ENCODE measurements at regions not wholly inside any gene's neighbourhood (a gene's known extent, or its start where the extent isn't known, plus 50 kb on each side); places are given as distances from the start of the nearest gene placed in this dataset.

DNA sequence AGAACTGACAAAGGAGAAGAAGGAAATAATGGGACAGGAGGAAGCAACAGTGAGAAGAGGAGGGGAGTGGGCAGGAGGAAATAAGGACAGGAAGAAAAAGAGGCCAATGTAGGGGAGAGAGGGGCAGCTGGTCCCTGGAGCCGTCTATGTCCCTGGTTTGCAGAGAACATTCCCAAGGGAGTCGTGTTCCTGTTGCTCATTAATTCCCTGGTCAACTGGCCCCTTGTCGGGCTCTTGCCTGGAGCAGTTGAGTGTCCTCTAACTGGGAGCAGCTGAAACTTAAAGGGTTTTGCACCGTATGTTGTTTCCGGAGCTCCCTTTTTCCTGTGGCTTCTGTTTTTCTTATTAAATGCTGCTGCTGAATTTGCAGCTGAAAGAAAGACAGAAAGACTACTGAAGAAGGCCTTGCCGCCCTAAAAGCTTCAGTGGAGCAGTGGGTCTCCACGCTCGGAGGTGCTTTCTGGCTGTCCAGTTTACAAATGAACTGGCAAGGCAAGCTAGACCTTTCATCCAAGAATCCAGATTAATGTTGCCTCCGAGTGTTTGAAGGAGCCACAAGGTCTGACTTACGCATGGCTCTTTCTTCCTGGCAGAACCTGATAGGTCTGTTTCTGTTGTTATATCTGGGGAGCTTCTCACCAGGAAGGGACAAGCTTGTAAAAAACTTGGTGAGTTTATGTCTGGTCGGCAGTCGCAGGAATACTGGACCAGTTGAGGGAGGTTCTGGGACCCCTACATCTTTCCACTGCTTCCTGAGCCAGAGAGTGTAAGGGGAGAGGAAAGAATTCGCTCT is 146.2 kb upstream of the RFLNA start:
- no peaks in the 10 kb centered on the region for H3K79me1 ChIP-seq (ENCODE audit: low read depth, low read length)
- H3K9ac ChIP-seq (ENCODE audit: low read depth, low read length, poor library complexity): no peak overlapping the region
- no peak overlapping the region for H4K91ac ChIP-seq (ENCODE audit: low read depth, low read length, poor library complexity)
- H3K18ac ChIP-seq (ENCODE audit: low read length): no peak overlapping the region
- no peak overlapping the region for H2BK120ac ChIP-seq (ENCODE audit: low read depth, low read length)
- H2BK12ac ChIP-seq (ENCODE audit: low read length): no peak overlapping the region
- no peak overlapping the region for H2BK5ac ChIP-seq (ENCODE audit: low read length)
- no CpG with 5 or more reads among the region's 13 CpGs for WGBS, 2 donors (ENCODE audit: extremely low coverage in 2 of 2, insufficient read length in 2 of 2, insufficient replicate concordance in 1 of 2)
- no peak overlapping the region for H3K4me3 ChIP-seq (ENCODE audit: low read length in 2 of 2)
- H3K4ac ChIP-seq (ENCODE audit: low read length): no peak overlapping the region
- no peak overlapping the region for H2BK15ac ChIP-seq (ENCODE audit: low read length)
- H3K9me3 ChIP-seq (replicated peaks in 1 of 2; ENCODE audit: control insufficient read depth in 2 of 2, insufficient read depth in 1 of 2, low read depth in 1 of 2, low read length in 2 of 2): peaks cover 4 to 27% of the 10 kb centered on the region in 2 donors
- H3K14ac ChIP-seq (ENCODE audit: low read length): no peak overlapping the region
- H4K8ac ChIP-seq (ENCODE audit: low read depth, low read length): no peak overlapping the region
- H3K36me3 ChIP-seq (replicated peaks in 1 of 2; ENCODE audit: control insufficient read depth in 2 of 2, insufficient read depth in 2 of 2, low read length in 2 of 2): no peaks in the 10 kb centered on the region
- no peak overlapping the region for H2AFZ ChIP-seq (ENCODE audit: low read length)
- no peak overlapping the region for H3K4me2 ChIP-seq (ENCODE audit: insufficient read depth, low read length, poor library complexity, severe bottlenecking)
- H3K27ac ChIP-seq (replicated peaks; ENCODE audit: low read length): no peak overlapping the region
- no peak overlapping the region for H2AK5ac ChIP-seq (ENCODE audit: low read depth, low read length)
- DNase-seq (ENCODE audit: low spot score): no peak
- H3K23ac ChIP-seq (ENCODE audit: low read depth, low read length, poor library complexity): no peak overlapping the region
- no peaks in the 10 kb centered on the region for H3K27me3 ChIP-seq (ENCODE audit: control insufficient read depth in 3 of 3, insufficient read depth in 3 of 3, low read depth in 1 of 3, low read length in 3 of 3)
- peaks cover 0 to 4% of the 10 kb centered on the region in 2 donors for H3K4me1 ChIP-seq (ENCODE audit: control insufficient read depth in 2 of 2, insufficient read depth in 1 of 2, low read depth in 1 of 2, low read length in 2 of 2)

DNA sequence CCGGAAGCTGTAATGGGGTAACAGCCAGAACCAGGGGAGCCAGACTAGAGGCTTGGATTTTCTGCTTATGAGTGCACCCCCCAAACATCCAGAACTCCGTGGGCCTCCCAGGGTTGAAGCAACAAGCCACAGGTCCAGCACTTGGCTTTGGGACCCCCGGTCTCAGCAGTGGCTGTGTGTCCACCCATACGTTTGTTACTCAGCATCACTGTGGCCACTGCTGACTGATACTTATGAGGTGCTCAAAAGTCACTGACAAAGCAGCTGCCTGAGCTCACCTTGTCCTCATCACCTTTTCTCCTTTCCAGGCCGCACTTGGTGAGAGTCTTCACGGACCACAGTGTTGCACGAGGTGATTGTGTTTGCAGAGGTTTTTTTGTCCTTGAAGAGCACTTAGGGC is 145.6 kb upstream of the RFLNA start:
- H3K27me3 ChIP-seq (ENCODE audit: control insufficient read depth in 3 of 3, insufficient read depth in 3 of 3, low read depth in 1 of 3, low read length in 3 of 3): no peaks in the 10 kb centered on the region
- H4K91ac ChIP-seq (ENCODE audit: low read depth, low read length, poor library complexity): no peak overlapping the region
- no peak overlapping the region for H2AFZ ChIP-seq (ENCODE audit: low read length)
- no peak overlapping the region for H3K23ac ChIP-seq (ENCODE audit: low read depth, low read length, poor library complexity)
- no peak overlapping the region for H2AK5ac ChIP-seq (ENCODE audit: low read depth, low read length)
- no peak overlapping the region for H2BK15ac ChIP-seq (ENCODE audit: low read length)
- WGBS, 2 donors (ENCODE audit: extremely low coverage in 2 of 2, insufficient read length in 2 of 2, insufficient replicate concordance in 1 of 2): no CpG with 5 or more reads among the region's 7 CpGs
- H3K27ac ChIP-seq (replicated peaks; ENCODE audit: low read length): no peak overlapping the region
- H3K14ac ChIP-seq (ENCODE audit: low read length): no peak overlapping the region
- no peak overlapping the region for H2BK5ac ChIP-seq (ENCODE audit: low read length)
- no peaks in the 10 kb centered on the region for H3K36me3 ChIP-seq (replicated peaks in 1 of 2; ENCODE audit: control insufficient read depth in 2 of 2, insufficient read depth in 2 of 2, low read length in 2 of 2)
- H3K9me3 ChIP-seq (replicated peaks in 1 of 2; ENCODE audit: control insufficient read depth in 2 of 2, insufficient read depth in 1 of 2, low read depth in 1 of 2, low read length in 2 of 2): peaks cover 4 to 27% of the 10 kb centered on the region in 2 donors
- peaks cover 0 to 4% of the 10 kb centered on the region in 2 donors for H3K4me1 ChIP-seq (ENCODE audit: control insufficient read depth in 2 of 2, insufficient read depth in 1 of 2, low read depth in 1 of 2, low read length in 2 of 2)
- H3K18ac ChIP-seq (ENCODE audit: low read length): no peak overlapping the region
- H3K4me3 ChIP-seq (ENCODE audit: low read length in 2 of 2): no peak overlapping the region
- H3K4me2 ChIP-seq (ENCODE audit: insufficient read depth, low read length, poor library complexity, severe bottlenecking): no peak overlapping the region
- H3K9ac ChIP-seq (ENCODE audit: low read depth, low read length, poor library complexity): no peak overlapping the region
- no peak overlapping the region for H2BK12ac ChIP-seq (ENCODE audit: low read length)
- no peak for DNase-seq (ENCODE audit: low spot score)
- H3K79me1 ChIP-seq (ENCODE audit: low read depth, low read length): no peaks in the 10 kb centered on the region
- no peak overlapping the region for H2BK120ac ChIP-seq (ENCODE audit: low read depth, low read length)
- H3K4ac ChIP-seq (ENCODE audit: low read length): no peak overlapping the region
- H4K8ac ChIP-seq (ENCODE audit: low read depth, low read length): no peak overlapping the region

- Histone ChIP-seq H2BK5ac (ENCODE audit: low read length) (no peak overlapping the region), H3K18ac (ENCODE audit: low read length) (no peak overlapping the region), H3K9ac (ENCODE audit: low read depth, low read length, poor library complexity) (no peak overlapping the region), H3K4me3 (ENCODE audit: low read length in 2 of 2) (no peak overlapping the region), H2AFZ (ENCODE audit: low read length) (no peak overlapping the region), H3K4me2 (ENCODE audit: insufficient read depth, low read length, poor library complexity, severe bottlenecking) (no peak overlapping the region), H2BK15ac (ENCODE audit: low read length) (no peak overlapping the region), H3K27me3 (ENCODE audit: control insufficient read depth in 3 of 3, insufficient read depth in 3 of 3, low read depth in 1 of 3, low read length in 3 of 3) (no peaks in the 10 kb centered on the region), H4K8ac (ENCODE audit: low read depth, low read length) (no peak overlapping the region), H3K9me3 (replicated peaks in 1 of 2; ENCODE audit: control insufficient read depth in 2 of 2, insufficient read depth in 1 of 2, low read depth in 1 of 2, low read length in 2 of 2) (peaks cover 4 to 28% of the 10 kb centered on the region in 2 donors), H3K36me3 (replicated peaks in 1 of 2; ENCODE audit: control insufficient read depth in 2 of 2, insufficient read depth in 2 of 2, low read length in 2 of 2) (no peaks in the 10 kb centered on the region), H2BK12ac (ENCODE audit: low read length) (no peak overlapping the region), H3K4me1 (ENCODE audit: control insufficient read depth in 2 of 2, insufficient read depth in 1 of 2, low read depth in 1 of 2, low read length in 2 of 2) (peaks cover 0 to 4% of the 10 kb centered on the region in 2 donors), H3K14ac (ENCODE audit: low read length) (peak overlapping the region; percentile 60), H3K27ac (replicated peaks; ENCODE audit: low read length) (no peak overlapping the region), H2AK5ac (ENCODE audit: low read depth, low read length) (no peak overlapping the region), H2BK120ac (ENCODE audit: low read depth, low read length) (no peak overlapping the region), H3K79me1 (ENCODE audit: low read depth, low read length) (no peaks in the 10 kb centered on the region), H4K91ac (ENCODE audit: low read depth, low read length, poor library complexity) (no peak overlapping the region), H3K23ac (ENCODE audit: low read depth, low read length, poor library complexity) (no peak overlapping the region), H3K4ac (ENCODE audit: low read length) (no peak overlapping the region)
- no peak for DNase-seq (ENCODE audit: low spot score)
- WGBS, 2 donors (ENCODE audit: extremely low coverage in 2 of 2, insufficient read length in 2 of 2, insufficient replicate concordance in 1 of 2): no CpG with 5 or more reads among the region's 5 CpGs
These were observed 144.7 kb upstream of the RFLNA start for GRCh38 chr12:124150168-124150567.

DNA sequence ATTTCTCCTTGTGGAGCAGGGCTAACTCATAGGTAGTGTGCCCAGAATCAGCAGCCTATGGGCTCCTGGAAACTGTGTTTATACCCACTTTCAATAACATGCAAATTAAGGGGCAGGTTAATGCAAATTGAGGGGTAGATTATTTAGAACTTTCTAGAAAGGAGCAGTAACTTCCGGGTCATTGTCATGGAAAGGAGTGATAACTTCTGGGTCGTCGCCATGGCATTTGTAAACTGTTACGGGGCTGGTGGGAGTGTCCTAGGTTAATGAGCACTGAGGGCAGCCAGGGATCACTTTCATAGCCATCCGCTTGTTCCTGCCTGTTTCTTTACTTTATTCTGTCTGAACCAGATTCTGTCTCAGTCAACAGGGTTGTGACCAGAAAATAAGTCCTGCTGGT is 143.3 kb upstream of the RFLNA start:
- WGBS, 2 donors (ENCODE audit: extremely low coverage in 2 of 2, insufficient read length in 2 of 2, insufficient replicate concordance in 1 of 2): no CpG with 5 or more reads among the region's 5 CpGs
- Histone ChIP-seq H3K23ac (ENCODE audit: low read depth, low read length, poor library complexity) (no peak overlapping the region), H3K4me3 (ENCODE audit: low read length in 2 of 2) (no peak overlapping the region)

More for the DNA sequence above, 143.3 kb upstream of the RFLNA start:
- no peak overlapping the region for H4K91ac ChIP-seq (ENCODE audit: low read depth, low read length, poor library complexity)
- H3K4ac ChIP-seq (ENCODE audit: low read length): no peak overlapping the region
- no peaks in the 10 kb centered on the region for H3K79me1 ChIP-seq (ENCODE audit: low read depth, low read length)
- no peak overlapping the region for H2BK15ac ChIP-seq (ENCODE audit: low read length)
- H3K27me3 ChIP-seq (ENCODE audit: control insufficient read depth in 3 of 3, insufficient read depth in 3 of 3, low read depth in 1 of 3, low read length in 3 of 3): no peaks in the 10 kb centered on the region
- no peak overlapping the region for H3K9ac ChIP-seq (ENCODE audit: low read depth, low read length, poor library complexity)
- no peak overlapping the region for H2AK5ac ChIP-seq (ENCODE audit: low read depth, low read length)
- H2BK120ac ChIP-seq (ENCODE audit: low read depth, low read length): no peak overlapping the region
- H3K18ac ChIP-seq (ENCODE audit: low read length): no peak overlapping the region
- no peak overlapping the region for H4K8ac ChIP-seq (ENCODE audit: low read depth, low read length)
- H3K4me2 ChIP-seq (ENCODE audit: insufficient read depth, low read length, poor library complexity, severe bottlenecking): no peak overlapping the region
- no peak overlapping the region for H2BK5ac ChIP-seq (ENCODE audit: low read length)
- peaks cover 4 to 28% of the 10 kb centered on the region in 2 donors for H3K9me3 ChIP-seq (replicated peaks in 1 of 2; ENCODE audit: control insufficient read depth in 2 of 2, insufficient read depth in 1 of 2, low read depth in 1 of 2, low read length in 2 of 2)
- H3K36me3 ChIP-seq (replicated peaks in 1 of 2; ENCODE audit: control insufficient read depth in 2 of 2, insufficient read depth in 2 of 2, low read length in 2 of 2): no peaks in the 10 kb centered on the region
- no peak overlapping the region for H3K27ac ChIP-seq (replicated peaks; ENCODE audit: low read length)
- peaks cover 0 to 4% of the 10 kb centered on the region in 2 donors for H3K4me1 ChIP-seq (ENCODE audit: control insufficient read depth in 2 of 2, insufficient read depth in 1 of 2, low read depth in 1 of 2, low read length in 2 of 2)
- no peak overlapping the region for H2AFZ ChIP-seq (ENCODE audit: low read length)
- no peak for DNase-seq (ENCODE audit: low spot score)
- no peak overlapping the region for H2BK12ac ChIP-seq (ENCODE audit: low read length)
- H3K14ac ChIP-seq (ENCODE audit: low read length): no peak overlapping the region
